H54 (cell line): ENCODE measurements at regions not wholly inside any gene's neighbourhood (a gene's known extent, or its start where the extent isn't known, plus 50 kb on each side); places are given as distances from the start of the nearest gene placed in this dataset.

ENCODE experiments used
- DNase-seq: peaks from one replicate; pipeline ENCODE4 v3.0.0; 2011; ENCODE audit warnings: low spot score, mixed read lengths; ENCODE audit not compliant: insufficient read length
- FAIRE-seq: peaks from 3 replicates; lab custom pipeline; 2011; peaks lifted over from hg19 to GRCh38; lab: Jason Lieb, UNC
- POLR2A ChIP-seq: IDR thresholded peaks from 2 replicates; pipeline ENCODE4 v1.6.1; 2011; ENCODE audit warnings: low read depth, mild to moderate bottlenecking, low read length

GRCh38 chr12:30473274-30473673, 222.4 kb downstream of the IPO8 start:
- TF ChIP-seq POLR2A: no peak
- DNase-seq: no peak
- FAIRE-seq: no peak

GRCh38 chr12:30466093-30466585, 229.5 kb downstream of the IPO8 start:
- DNase-seq (no peak), FAIRE-seq (no peak)
- TF ChIP-seq POLR2A: no peak

DNA sequence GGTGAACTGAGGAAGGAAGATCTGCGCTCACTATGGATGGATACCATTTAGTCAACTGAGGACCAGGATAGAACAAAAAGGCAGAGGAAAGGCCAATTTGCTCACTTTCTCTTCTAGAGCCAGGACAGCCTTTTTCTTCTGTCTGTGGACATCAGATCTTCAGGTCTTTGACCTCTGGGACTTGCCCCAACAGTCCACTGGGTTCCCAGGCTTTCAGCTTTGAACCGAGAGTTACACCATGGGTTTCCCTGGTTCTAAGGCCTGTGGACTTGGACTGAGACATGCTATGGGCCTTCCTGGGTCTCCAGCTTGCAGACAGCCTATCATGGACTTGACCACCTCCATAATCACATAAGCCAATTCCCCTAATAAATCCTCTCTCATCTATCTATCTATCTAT, 232.0 kb downstream of the IPO8 start:
- FAIRE-seq (no peak), DNase-seq (no peak)
- no peak for TF ChIP-seq POLR2A

GRCh38 chr12:30462249-30462648, 233.4 kb downstream of the IPO8 start:
- TF ChIP-seq POLR2A: no peak
- FAIRE-seq (no peak), DNase-seq (no peak)

- no peak for DNase-seq
- no peak for TF ChIP-seq POLR2A
Observed at GRCh38 chr12:30461026-30461615, 234.5 kb downstream of the IPO8 start.

DNA sequence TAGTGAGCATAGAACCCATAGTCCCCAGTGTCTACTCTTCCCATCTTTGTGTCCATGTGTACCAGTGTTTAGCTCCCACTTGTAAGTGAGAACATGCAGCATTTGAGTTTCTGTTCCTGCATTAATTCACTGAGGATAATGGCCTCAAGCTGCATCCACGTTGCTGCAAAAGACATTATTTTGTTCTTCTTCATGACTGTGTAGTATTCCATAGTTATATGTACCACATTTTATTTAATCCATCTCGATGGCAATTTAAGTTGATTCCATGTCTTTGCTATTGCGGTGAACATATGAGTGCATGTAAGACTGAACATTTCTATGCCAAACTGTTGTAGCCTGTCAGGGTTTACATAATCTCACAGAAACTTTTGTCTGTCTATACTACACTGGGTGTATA, 237.2 kb downstream of the IPO8 start:
- no peak for TF ChIP-seq POLR2A
- FAIRE-seq: no peak
- DNase-seq: no peak

More at GRCh38 chr12:30461026-30461615, 234.5 kb downstream of the IPO8 start:
- FAIRE-seq: no peak

GRCh38 chr12:30457621-30458289, 237.9 kb downstream of the IPO8 start:
- TF ChIP-seq POLR2A: no peak
- DNase-seq (peak; percentile 42), FAIRE-seq (peak; percentile 81)

- FAIRE-seq (no peak), DNase-seq (no peak)
Observed at GRCh38 chr12:30450872-30451271, 244.8 kb downstream of the IPO8 start.

DNA sequence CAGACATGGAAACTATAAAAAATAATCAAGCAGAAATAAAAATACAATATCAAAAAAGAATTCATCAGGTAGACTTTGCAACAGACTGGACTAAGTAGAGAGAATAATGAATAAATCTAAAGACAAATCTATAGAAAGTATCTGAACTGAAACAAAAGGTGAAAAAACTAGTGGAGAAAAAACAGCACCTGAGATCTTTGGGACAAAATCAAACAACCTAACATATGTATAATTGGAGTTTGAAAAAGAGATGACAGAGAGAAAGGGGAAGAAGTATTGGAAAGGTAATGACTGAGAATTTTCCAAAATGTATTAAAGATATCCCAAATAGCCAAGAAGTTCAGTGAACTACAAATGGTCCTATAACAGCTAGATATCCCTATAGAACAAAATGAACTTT, 245.4 kb downstream of the IPO8 start:
- no peak for TF ChIP-seq POLR2A
- FAIRE-seq: no peak

More at GRCh38 chr12:30450872-30451271, 244.8 kb downstream of the IPO8 start:
- TF ChIP-seq POLR2A: no peak

DNA sequence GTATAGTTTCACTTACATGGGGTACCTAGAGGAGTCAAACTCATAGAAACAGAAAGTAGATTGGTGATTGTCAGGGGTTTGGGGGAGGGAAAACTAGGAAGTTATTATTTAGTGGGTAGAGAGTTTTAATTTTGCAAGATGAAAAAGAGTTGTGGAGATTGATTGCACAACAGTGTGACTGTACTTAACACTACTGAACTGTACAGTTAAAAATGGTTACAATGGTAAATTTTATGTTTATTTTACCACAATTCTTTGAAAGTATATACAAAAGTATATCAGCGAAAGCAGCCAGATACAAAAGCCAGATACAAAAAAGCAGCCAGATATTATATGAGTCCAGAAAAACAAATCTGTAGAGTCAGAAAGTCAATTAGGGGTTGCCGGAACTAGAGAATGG, 247.6 kb downstream of the IPO8 start:
- no peak for DNase-seq
- no peak for FAIRE-seq
- no peak for TF ChIP-seq POLR2A

More for the DNA sequence above, 245.4 kb downstream of the IPO8 start:
- DNase-seq: no peak

DNA sequence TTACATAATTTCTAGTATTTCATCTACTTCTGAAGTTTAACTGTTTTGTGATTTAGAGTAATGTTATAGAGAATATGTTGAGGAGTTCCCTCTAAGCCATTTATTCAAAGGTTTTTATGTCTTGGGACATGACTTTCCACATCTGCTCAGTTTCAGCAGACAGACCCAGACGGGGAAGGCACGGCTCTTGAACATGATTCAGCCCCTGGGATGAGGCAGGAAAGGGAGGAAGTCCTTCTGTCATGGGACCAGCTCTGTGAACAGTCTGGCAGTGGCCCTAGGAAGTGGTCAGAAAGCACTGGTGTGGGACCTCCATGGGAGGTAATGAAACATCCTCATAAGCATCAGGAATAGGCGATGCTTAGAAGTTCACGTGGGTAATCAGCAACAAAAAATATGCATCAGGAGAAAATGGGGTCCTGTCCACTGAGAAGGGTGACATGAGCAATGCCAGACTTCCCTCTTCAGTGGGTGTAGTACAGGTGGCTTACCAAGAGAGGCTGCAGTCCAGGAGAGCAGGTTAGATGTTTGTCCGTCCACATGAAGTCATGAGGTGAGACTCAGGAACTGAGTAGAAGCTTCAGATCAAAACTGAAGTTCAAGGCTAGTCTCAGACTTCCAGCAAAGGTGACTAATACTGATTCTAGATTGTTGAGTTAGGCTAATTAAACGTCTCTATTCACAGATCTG, 248.5 kb downstream of the IPO8 start:
- DNase-seq (no peak), FAIRE-seq (no peak)
- TF ChIP-seq POLR2A: no peak

GRCh38 chr12:30442461-30442860, 253.2 kb downstream of the IPO8 start:
- TF ChIP-seq POLR2A: no peak
- FAIRE-seq: no peak

DNA sequence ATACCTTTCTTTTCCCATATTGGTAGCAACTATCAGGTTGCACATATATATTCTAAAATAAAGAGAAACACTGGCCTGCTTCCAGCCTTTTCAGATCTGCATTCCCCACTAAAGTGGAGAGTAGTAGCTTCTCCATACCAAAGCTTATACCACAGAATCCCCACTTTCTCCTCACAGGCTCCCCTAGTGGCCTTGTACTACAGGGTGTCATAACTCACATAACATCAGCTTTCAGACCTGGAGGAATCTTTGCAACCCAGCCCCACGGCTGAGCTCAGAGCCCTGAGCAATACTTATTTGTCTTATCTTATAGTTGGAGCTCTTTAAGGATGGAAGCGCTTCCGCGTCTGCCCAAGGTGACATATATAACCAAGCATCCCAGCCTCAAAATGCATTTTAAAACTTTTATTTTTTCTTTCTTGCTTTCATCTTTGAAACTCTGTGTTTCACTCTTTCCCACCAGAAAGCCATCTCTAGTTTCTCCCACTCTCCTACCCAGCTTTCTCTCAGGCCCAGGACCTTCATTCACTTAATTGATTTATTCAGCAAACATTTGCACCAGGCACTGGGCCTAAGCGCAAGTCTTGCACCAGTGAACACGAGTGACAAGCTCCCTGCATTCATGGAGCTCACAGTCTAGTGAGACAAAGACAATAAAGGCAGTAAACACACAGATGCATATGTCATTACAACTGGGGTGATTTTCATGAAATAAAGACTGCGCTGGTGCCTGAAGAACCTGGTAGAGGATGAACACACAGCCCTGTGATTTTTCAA, 254.7 kb downstream of the IPO8 start:
- DNase-seq: no peak
- TF ChIP-seq POLR2A: no peak
- FAIRE-seq: no peak

More at GRCh38 chr12:30442461-30442860, 253.2 kb downstream of the IPO8 start:
- no peak for DNase-seq
